HG03460 (cell line): ENCODE measurements at regions not wholly inside any gene's neighbourhood (a gene's known extent, or its start where the extent isn't known, plus 50 kb on each side); places are given as distances from the start of the nearest gene placed in this dataset.

Experiments used
- ATAC-seq: cut with Tn5 transposase; IDR thresholded peaks from one replicate; pipeline ENCODE4 v1.9.1; 2021; ENCODE audit not compliant: unreplicated experiment

- no peak for ATAC-seq
These were observed 105.5 kb downstream of the FEM1C start for GRCh38 chr5:115439042-115439441.

- ATAC-seq = no peak
These were observed 108.5 kb downstream of the FEM1C start for GRCh38 chr5:115435778-115436712.

GRCh38 chr5:115435065-115435777, 109.4 kb downstream of the FEM1C start:
- ATAC-seq = no peak

- ATAC-seq = no peak
These were observed 110.7 kb downstream of the FEM1C start for GRCh38 chr5:115433918-115434317.

DNA sequence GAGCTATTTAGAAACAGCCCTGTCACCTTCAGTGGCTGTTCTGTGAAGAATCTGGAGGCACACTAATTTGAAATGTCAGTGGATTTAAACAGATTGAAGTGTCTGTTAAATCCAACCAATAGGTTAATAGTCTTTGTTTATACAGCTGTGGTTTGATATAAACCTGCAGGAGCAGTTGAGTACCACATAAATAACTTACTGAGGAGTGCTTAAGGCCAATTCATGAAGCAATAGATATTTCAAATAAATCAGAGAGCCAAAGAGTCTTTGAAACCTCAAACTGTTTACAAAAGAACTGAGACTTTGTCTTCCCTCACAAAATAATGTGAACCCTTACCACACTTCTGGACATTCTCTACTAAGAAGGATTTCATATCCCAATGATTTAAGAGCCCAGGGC, 111.9 kb downstream of the FEM1C start:
- no peak for ATAC-seq

- no peak for ATAC-seq
These were observed 113.5 kb downstream of the FEM1C start for GRCh38 chr5:115431116-115431515.

DNA sequence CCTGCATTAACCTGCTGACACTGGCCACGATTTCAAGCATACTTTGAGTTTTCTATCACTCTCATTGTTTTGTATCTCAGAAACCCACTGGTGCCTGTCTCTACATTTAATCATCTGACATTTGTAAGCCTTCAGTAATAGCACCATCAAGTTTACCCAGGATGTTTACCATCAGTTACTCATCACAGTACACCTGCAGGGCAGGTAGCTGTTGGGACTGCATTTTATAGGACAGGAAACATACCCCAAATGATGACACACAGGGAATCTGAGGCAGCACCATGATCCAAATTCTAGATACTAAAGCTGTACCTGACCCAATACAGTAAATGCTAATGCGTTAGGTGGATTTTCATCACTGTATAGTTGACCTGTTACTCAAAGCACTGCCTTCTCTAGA, 114.2 kb downstream of the FEM1C start:
- ATAC-seq = no peak

DNA sequence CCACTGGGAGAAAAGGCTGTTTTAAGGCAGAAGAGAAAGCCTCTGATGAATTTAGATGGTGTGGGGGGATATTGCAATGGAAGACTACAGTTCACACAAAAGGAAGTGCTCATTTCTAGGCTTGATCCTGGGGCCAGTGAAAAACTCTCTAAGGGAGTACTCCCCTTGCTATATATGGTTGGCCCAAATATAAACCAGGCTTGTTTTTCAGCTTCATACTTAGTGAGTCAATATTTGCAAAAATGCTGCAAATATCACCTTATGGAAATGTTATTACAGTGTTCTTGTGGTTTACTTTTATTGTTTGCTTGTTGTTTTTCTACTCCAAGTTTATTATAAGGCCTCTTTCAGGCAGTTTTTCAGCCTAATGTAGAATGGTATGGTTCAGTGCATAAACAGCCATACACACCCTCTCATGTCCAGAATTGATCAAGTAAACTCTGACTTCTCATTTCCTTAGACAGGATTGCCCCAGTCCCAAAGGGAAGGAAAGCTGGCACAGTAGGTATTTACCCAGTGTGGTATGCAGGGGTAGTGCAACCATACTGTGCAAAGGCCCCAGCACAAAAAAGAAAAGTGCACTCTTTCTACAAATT, 115.1 kb downstream of the FEM1C start:
- no peak for ATAC-seq

GRCh38 chr5:115428676-115429075, 115.9 kb downstream of the FEM1C start:
- ATAC-seq = no peak

- no peak for ATAC-seq
These were observed 116.3 kb downstream of the FEM1C start for GRCh38 chr5:115428248-115428647.

GRCh38 chr5:115424446-115424845, 120.1 kb downstream of the FEM1C start:
- no peak for ATAC-seq

DNA sequence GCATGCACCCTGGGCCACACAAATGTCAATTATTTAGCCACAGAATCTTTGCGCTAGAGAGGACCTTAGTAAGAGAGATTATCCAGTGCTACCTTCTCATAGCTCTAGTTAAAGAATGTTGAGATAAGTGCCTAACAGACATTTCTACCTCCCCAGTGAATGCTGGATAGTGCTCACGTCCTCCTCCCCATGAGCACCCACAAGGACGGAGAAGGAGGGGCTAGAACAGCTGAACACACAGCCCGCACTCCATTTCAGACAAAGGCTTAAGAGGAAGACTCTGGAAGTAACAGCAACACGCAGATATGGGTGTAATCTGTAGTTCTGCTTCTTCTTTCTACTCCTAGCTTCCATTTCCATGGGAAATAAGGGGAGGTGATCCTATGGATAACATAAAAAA, 120.5 kb downstream of the FEM1C start:
- ATAC-seq = no peak

DNA sequence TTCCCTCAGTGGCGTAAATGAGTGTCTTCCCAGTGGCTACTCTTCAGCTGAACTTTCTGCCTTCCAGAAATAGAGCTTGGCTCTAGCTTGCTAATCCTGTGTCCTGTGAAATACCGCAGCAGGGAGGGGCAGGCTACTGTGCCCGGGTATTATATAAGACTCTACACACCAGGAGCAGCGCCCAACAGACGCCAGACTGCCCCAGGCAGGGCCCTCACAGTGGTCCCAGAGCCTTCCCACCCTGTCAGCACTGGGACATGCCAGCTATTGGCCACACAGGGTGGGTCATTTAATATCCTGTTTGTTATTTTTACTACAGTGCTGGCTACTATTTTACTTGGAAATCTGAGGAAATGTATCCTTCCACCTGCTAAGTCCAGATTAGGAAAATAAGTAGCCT, 121.0 kb downstream of the FEM1C start:
- no peak for ATAC-seq

DNA sequence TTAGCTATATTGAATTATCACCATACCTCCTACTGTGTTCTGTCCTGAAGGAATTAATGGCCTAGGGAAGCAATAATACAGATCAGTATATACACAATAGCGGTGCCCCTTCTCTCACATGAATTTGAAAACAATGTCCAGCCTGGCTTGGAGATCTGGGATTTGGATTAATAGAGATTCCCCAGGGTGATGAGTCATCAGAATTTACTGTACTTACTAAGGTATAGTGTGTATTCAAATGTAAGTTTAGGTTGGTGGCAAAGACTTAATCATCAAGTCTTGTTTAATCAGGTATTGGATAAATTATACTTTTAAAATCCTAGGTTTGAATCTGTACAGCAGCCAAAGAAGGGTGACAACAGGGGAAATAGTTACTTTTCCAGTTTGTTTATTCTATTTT, 121.5 kb downstream of the FEM1C start:
- ATAC-seq = no peak

DNA sequence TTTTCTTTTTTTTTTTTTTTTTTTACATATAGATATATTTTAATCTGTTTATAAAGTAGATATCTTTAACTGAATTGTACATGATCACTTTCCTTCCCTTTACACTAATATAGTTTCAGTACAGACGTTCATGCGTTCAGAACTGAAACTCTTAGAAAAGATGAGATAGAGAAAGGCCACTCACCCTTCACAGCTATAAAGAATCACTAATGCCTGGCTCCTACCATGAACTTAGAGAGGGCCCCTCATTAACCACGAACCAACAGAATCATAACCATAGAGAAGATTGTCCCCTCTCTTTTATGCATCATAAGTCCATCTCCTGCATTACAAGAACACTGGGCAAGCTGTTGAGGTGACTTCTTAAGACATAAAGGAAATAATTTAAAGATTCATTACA, 123.8 kb downstream of the FEM1C start:
- ATAC-seq = peak; percentile 54

GRCh38 chr5:115419846-115420585, 123.6 kb upstream of the CCDC112 start:
- no peak for ATAC-seq

DNA sequence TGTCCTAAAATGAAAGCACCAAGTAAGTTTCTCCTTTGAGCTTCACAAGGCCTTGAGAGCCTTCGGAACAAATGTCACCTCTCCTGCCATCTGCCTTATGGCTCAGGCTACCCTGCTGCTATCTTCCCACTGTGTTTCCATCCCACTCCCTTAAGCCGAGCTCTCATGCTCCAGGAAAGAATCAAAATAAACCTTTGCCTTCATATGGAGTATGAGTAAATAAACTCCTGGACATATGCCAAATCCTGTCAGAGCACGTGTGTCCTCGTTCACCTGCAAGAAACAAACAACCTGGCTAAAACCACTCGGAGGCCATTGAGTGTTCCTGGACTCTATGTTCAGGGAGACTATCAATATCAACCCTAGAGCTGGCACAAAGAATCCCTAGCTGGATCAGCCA, 122.3 kb upstream of the CCDC112 start:
- ATAC-seq = no peak

- no peak for ATAC-seq
These were observed 120.6 kb upstream of the CCDC112 start for GRCh38 chr5:115417076-115417475.

DNA sequence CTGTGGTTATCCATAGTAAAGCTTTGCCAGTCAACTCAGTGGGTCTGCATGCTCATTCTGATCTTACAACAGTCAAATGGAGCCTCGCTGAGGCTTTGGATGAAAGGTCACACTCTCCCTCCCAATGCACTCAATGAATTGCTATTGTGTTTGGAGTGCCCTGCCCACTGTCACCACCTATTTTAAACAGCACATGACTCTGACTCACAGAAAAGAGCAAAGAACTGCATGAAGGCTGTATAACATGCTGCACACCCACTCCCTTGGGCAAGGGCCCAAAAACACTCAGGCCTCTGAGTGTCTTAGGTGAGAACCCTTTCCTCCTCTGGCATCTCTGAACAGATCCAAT, 118.7 kb upstream of the CCDC112 start:
- no peak for ATAC-seq

DNA sequence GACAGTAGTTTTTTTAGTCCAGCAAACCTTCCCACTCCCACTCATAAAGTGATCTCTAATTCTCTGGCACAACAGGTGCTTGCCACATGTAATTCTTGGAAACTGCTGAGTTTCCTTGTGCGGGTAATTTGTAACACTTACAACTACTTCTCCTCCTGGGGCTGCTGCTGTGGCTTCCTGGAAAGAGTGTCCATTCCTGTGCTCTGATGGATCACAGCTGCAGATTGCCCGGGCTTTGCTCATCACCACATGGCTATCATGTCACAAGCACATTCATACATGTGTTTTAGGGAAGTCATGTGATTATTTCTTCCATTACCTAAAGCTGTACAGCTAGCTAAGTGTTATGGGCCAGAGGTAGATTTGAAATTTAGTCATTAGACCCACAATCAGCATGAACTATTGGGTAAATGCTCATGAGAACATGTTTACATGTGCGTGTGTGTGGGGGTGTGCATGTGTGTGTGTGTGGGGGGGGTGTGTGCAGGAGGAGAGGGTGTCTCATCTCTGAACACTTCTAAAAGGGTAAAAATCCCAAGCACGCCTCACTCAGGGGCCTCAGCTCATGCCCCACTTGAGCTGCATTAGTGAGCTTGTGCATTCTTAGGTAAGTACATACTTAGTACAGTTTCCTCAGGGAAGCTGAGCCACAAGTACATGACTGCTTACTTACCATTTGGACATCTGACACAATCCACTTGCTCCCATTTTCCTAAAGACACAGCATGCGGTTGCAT, 118.1 kb upstream of the CCDC112 start:
- no peak for ATAC-seq

DNA sequence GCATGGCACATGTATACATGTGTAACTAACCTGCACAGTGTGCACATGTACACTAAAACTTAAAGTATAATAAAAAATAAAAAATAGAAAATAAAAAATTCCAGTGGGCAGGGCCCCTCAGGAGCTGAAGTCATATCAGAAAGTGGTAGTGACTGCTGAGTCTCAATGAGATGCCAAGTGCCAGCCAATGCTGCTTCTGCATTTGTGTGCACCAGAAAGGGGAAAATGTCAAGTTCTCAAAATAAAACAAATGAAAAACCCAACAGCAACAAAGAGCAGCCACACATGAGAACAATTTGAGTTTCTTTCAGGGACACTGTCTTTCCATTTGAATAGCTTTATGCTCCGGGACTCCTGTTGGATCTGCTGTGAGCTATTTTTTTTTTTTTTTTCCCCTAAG, 117.2 kb upstream of the CCDC112 start:
- no peak for ATAC-seq
